HG03139 (cell line): ENCODE measurements at regions not wholly inside any gene's neighbourhood (a gene's known extent, or its start where the extent isn't known, plus 50 kb on each side); places are given as distances from the start of the nearest gene placed in this dataset.

ENCODE experiments used
- ATAC-seq: cut with Tn5 transposase; IDR thresholded peaks from one replicate; pipeline ENCODE4 v1.9.1; 2021; ENCODE audit not compliant: unreplicated experiment

DNA sequence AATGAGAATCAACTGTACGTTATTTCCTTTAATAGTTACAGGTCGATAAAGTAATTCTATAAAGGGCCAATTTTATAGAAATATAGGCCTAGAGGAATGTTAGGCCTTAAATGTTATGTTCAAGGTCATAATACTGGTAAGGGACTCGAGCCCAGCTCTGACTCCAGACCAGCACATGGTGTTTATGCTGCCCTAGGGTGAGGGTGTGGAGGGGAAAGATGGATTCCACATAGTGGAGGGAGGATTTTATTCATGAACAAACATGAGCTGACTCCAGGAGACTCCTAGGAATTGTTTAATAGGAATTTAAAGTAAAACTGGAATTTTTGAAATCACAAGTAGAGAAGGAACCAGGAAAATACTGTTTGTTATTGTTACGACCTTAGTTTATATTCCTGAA, 139.9 kb downstream of the LACC1 start:
- no peak for ATAC-seq

DNA sequence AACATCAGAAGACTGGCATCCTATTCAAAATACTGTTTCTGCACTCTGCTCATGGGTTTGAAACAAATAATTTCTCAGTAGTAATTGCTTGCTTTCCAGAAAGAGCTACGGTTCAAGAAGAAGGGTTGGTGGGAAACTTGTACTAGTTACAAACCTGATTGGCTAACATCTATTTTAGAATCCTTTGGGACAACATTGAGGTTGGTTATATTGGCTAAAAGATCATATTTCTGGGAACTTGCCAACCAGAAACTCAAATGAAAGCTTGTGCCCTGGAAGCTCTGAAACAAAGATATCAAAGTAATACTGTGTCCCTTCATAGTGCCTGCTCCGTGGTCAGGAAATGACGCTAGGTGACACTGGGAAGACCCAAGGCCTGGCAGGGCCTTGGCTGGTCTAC, 141.7 kb downstream of the LACC1 start:
- no peak for ATAC-seq

DNA sequence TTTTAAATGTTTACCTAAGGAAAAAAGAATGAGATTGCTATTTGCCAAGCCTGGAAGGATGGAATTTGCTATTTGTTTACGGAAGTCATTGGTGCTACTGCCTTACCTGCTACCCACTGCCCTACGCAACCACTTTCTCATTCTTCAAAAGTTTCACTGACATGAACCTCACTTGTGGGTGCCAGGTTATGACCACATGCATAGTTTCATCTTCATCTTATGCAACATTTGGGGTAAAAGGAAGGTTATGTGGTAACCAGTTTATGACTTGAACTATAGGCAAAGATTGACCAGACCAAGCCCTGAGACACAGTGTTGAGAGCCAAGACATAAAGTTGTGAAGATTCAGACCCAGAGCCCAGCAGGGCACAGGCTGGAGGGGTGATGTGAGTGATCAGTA, 142.5 kb downstream of the LACC1 start:
- no peak for ATAC-seq

- ATAC-seq = no peak
These were observed 144.6 kb downstream of the LACC1 start for GRCh38 chr13:44024167-44024845.

DNA sequence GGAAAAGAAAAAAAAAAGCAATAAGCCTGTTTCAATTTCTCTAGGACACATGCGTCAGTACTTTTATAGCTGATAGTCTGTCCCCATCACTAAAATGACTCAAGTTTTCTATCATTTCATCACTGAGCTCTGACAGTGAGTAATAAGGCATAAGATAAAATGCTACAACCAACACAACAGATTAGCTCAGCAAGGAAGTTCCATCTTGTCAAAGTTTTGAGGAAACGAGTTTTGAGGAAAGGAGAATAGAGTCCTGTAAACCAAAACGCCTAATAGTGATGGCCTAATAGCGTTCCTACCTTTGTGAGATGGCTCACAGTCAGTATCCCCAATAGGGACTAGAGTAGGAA, 145.1 kb downstream of the LACC1 start:
- no peak for ATAC-seq

DNA sequence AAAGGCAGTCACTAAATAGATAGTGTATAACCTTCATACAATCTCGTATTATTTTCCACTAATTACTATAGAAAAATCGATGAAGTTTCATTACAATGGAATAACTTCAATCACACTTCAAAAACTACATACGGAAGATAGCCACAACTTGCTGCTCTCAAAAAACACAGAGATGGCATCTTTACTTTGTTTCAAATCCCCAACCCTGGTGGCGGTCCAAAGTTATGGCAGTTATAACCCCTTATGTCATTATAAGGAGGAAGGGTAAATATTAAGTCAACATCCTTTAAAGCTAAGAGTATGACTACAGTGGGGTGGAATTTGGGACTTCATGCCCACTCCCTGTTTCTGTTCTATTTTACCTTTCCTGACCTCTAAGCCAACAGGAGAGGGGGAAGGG, 146.5 kb downstream of the LACC1 start:
- no peak for ATAC-seq

DNA sequence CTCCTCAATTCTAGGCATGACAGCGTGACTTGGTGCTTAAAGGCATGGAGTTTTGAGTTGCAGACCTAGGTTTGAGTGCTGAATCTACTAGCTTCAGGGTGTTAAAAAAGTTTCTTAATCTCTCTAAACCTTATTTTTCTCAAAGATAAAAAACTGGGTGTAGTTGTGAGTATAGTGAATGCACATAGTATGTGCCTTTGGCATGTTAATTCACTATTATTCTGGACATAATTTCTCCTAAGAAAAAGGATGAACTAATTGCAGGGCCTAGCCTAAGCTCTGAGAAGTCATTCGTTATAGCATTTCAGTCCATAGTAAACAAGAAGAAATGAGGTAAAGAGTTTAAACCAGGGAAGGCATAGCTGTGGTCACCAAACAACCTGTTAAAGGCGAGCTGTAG, 149.0 kb downstream of the LACC1 start:
- ATAC-seq = no peak

GRCh38 chr13:44030615-44031014, 150.9 kb downstream of the LACC1 start:
- ATAC-seq = no peak

GRCh38 chr13:44031555-44031954, 151.9 kb downstream of the LACC1 start:
- ATAC-seq = no peak

DNA sequence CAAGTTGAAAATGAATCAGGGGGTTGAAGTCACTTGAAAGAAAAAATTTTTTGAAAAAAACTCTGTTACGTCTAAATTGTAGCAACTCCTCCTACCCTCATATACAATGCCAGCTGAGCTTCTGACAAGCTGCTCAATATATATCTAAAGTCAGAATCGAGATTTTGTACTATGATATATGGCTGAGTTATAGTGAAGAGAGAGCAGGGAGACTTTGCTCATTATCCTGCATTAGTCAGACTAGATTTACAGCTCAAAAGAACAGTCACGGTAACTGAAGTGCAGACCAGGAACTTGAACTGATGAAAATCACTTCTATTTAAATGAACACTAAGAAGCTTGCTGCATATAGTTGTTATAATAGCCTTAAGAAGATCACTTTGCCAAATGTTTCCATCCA, 153.1 kb downstream of the LACC1 start:
- ATAC-seq = no peak

- no peak for ATAC-seq
These were observed 155.7 kb downstream of the LACC1 start for GRCh38 chr13:44035400-44035799.

GRCh38 chr13:44040070-44040817, 160.5 kb downstream of the LACC1 start:
- no peak for ATAC-seq

DNA sequence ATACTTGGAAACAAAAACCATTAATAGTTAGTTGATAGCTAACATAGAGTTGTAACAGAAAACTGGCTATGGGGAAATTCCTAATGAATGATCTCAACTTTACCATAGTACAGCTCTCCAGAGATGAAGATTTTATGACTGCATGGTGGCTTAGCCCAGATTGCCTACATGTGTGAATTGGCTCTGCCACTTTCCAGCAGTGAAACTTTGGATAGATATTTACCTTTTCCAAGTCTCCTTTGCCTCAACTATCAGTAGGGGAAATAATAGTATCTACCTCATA, 161.1 kb downstream of the LACC1 start:
- no peak for ATAC-seq

DNA sequence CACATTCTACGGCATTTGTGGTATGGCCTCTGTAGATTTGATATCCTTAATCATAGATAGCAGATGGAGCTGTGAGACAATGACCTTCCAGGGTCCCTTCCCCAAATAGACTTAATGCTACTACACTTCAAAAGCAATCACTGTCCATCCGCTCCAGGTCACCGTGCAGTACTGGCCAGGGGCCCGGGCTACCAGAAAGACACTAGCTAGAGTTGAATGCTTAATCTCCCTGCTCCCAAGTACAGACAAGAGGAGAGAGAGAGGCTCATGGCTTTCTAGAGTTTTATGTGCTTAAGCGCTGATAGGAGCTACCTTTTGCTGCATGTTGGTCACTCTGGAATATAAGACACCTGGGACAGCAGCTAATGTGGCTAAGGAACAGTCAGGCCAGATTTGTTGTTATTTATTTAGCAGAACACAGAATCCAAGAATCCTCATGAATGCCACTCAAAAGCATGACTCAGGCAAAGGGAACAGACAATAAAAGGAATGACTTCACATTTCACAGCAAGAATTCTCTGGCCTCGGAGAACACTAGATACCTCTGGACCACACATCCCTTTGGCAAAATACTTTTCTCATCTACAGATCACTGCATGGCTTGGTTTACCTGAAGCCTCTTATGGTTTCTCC, 165.0 kb downstream of the LACC1 start:
- ATAC-seq = no peak

DNA sequence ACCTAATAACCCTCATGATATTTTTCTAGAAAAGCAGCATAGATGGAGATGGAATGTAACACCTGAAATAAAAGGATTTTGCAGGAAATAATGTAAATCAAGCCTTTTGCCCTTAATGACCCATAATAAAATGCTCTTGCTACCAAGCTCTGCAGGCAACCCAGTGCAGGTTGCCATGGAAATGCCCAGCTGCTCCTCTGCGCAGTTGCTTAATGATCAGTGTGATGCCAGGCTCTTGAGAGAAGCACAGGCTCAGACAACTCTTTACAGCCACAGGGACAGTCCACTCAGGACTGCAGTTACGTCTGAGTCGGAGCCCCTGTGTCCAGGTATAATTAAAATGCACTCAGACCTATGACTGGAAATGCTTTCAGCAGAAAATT, 165.5 kb downstream of the LACC1 start:
- no peak for ATAC-seq

DNA sequence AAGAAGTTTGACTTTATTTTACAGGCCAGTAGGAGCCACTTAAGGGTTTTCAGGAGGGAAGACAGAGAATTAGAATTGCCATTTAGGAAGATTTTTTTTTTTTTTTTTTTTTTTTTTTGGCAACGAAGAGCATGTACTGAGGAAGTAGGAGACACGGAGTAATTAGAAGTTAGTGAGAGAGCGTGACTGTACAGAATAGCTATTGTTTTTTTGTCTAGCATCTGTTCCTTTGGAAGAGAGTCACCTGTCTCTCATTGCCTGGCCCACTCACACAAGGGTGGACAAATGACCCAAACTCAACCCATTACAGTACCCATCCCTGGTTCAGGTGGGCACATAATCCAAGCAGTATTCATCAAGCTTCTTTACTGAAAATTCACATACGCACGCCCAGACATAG, 166.7 kb downstream of the LACC1 start:
- ATAC-seq = no peak

DNA sequence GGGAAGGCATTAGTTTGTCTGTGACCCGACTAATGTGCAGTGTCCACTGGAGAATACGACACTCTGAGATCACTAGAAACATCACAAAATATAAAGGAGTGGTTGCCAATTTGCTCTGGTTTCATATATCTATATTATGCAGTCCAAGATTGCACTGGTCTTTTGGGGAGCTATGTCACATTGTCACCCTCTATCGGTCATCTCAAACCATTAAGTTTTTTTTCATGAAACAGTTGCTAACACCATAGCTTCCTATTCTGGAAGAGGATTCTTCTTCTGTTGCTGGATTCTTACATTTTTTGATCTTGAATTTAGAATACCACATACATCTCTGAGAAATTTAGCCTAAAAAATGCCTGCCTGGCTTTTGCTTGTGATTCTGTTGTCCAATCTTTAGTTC, 168.6 kb downstream of the LACC1 start:
- no peak for ATAC-seq

GRCh38 chr13:44049081-44049945, 169.6 kb downstream of the LACC1 start:
- ATAC-seq = no peak

DNA sequence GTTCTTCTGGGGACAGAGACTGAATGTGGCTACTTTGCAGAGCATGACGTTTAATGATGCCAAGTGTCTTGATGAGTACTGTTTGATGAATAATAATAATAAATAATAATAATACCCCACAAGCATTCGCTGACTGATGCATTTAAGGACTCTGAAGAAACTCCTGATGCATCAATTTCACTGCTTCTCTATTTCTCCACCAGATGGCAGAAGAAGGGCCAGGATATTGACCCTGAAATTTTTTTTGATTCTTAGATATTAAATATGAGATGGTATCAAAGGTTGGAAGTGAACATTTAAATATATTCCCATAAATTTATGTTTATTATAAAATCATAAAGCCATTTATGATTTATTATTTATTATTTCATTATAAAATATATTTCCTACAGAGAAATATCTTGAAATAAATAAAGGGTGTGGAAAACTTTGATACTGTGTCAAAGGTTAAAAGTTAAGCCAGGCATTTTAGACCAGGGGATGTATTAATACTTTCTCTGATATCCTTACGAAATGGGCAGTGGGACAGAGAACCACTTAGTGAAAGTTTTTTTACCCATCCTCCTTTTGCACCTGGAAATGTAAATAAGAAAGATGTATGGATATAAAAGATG, 170.9 kb downstream of the LACC1 start:
- ATAC-seq = no peak

- no peak for ATAC-seq
These were observed 171.7 kb downstream of the LACC1 start for GRCh38 chr13:44051405-44051804.

DNA sequence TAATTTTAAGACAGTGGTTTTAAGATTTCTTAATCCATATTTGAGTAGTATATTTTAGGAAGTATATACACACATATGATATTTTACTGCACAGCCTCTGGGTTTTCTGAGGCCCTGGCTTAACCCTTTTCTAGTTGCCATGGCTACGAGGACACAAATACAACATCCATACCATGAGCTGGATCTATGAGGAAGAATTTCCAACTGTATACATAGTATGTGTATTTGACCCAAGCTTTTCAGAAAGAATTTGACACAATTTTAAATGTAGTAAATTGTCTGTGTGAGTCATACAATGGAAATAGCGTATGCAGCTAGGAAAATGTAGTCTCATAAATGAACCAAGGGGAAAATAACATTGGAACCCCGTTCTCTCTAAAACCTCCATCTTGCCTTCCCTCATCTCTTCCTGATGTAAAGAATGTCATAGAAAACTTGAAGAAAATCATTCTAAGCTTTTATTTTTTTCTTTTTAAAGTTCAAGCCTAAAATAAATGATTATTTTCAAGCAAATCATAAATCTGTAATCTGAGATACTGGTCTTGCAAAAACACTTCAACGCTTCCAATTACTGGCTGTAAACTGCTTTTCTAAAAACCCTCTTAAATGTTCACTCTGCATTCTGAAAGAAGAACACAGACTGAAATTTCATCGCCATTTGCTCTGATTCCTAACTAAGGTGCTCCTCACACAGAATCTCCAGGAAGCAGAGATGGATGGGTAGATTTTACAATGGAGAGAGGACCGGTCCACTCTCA, 172.4 kb downstream of the LACC1 start:
- no peak for ATAC-seq
